Thymus (tissue), 11 donors: ENCODE measurements at regions not wholly inside any gene's neighbourhood (a gene's known extent, or its start where the extent isn't known, plus 50 kb on each side); places are given as distances from the start of the nearest gene placed in this dataset.

ENCODE experiments used
- DNase-seq, 9 donors: peaks; one replicate each; pipeline ENCODE4 v3.0.0-alpha.2; 2013; ENCODE audit warnings: low spot score in 9 of 9, low read depth in 6 of 9, missing footprints in 1 of 9
- H3K27ac ChIP-seq, 2 donors: one replicate each; pipeline ENCODE4 v1.5.1; 2013; ENCODE audit warnings: control low read depth in 1 of 2, low read depth in 1 of 2, low read length in 1 of 2, mild to moderate bottlenecking in 1 of 2, moderate library complexity in 1 of 2
- H3K27me3 ChIP-seq, 2 donors: one replicate each; pipeline ENCODE4 v1.5.1; 2013; ENCODE audit warnings: low read length in 1 of 2; ENCODE audit not compliant: control insufficient read depth in 2 of 2, insufficient read depth in 1 of 2
- H3K36me3 ChIP-seq, 2 donors: one replicate each; pipeline ENCODE4 v1.5.1; 2013; ENCODE audit warnings: low read length in 1 of 2, mild to moderate bottlenecking in 1 of 2, moderate library complexity in 1 of 2; ENCODE audit not compliant: control insufficient read depth in 2 of 2, insufficient read depth in 2 of 2
- H3K4me1 ChIP-seq, 2 donors: one replicate each; pipeline ENCODE4 v1.5.1; 2013; ENCODE audit warnings: low read length in 2 of 2; ENCODE audit not compliant: control insufficient read depth in 2 of 2, insufficient read depth in 2 of 2
- H3K4me3 ChIP-seq, 2 donors: one replicate each; pipeline ENCODE4 v1.5.1; 2013; ENCODE audit warnings: low read length in 2 of 2, control low read depth in 1 of 2, mild to moderate bottlenecking in 1 of 2
- H3K9me3 ChIP-seq, 2 donors: one replicate each; pipeline ENCODE4 v1.5.1; 2013; ENCODE audit warnings: low read length in 1 of 2, mild to moderate bottlenecking in 1 of 2; ENCODE audit not compliant: control insufficient read depth in 2 of 2, insufficient read depth in 1 of 2
- WGBS: extraction: QIAGEN DNeasy Blood & Tissue Kit; methylation state at CpG from one replicate; pipeline ENCODE4 v1.1.7; 2013; 5-methylcytosine and 5-hydroxymethylcytosine counted together
- donor health status: healthy.

- Histone ChIP-seq H3K27me3 (no peaks in the 10 kb centered on the region), H3K27ac (no peak overlapping the region), H3K4me1 (no peaks in the 10 kb centered on the region), H3K9me3 (peaks cover 4 to 26% of the 10 kb centered on the region in 2 donors), H3K4me3 (no peak overlapping the region), H3K36me3 (no peaks in the 10 kb centered on the region)
- DNase-seq = no peak
- 86% methylated on average over 43 of the region's 43 CpGs for WGBS
Observed at GRCh38 chr10:42111661-42112330, 526.6 kb downstream of the ZNF33B start.

DNA sequence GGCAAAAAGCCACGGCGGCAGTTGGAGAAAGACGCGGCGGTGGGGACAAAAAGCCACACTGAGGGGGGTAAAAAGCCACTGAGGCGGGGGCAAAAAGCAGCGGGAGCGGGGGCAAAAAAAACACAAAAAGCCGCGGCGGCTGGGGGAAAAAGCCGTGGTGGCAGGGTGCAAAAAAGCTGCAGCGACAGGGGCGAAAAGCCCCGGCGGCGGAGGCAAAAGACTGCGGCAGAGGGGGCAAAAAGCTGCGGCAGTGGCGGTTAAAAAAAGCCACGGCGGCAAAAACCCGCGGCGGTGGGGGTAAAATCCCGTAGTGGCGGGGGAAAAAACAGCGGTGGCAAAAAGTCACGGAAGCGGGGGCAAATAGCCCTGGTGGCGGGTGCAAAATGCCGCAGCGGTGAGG, 527.3 kb downstream of the ZNF33B start:
- Histone ChIP-seq H3K9me3 (peaks cover 4 to 26% of the 10 kb centered on the region in 2 donors), H3K27me3 (no peaks in the 10 kb centered on the region), H3K27ac (no peak overlapping the region), H3K4me1 (no peaks in the 10 kb centered on the region), H3K4me3 (no peak overlapping the region), H3K36me3 (no peaks in the 10 kb centered on the region)
- no peak for DNase-seq
- WGBS = 84% methylated on average over 33 of the region's 33 CpGs
